HL-60 (cell line): ENCODE measurements at regions not wholly inside any gene's neighbourhood (a gene's known extent, or its start where the extent isn't known, plus 50 kb on each side); places are given as distances from the start of the nearest gene placed in this dataset.

Experiments used
- CTCF ChIP-seq: IDR thresholded peaks from one replicate; pipeline ENCODE4 v1.5.1; 2011; ENCODE audit warnings: low read length, control low read depth, inconsistent platforms; ENCODE audit not compliant: insufficient read depth
- POLR2AphosphoS5 ChIP-seq: IDR thresholded peaks from 2 replicates; pipeline ENCODE4 v1.6.1; 2012; ENCODE audit warnings: low read depth
- REST ChIP-seq: IDR thresholded peaks from 2 replicates; pipeline ENCODE4 v1.6.1; 2012; ENCODE audit warnings: low read depth; ENCODE audit not compliant: insufficient replicate concordance
- SPI1 ChIP-seq: IDR thresholded peaks from 2 replicates; pipeline ENCODE4 v1.6.1; 2012; ENCODE audit warnings: low read depth, mild to moderate bottlenecking, borderline replicate concordance

- no peak for TF ChIP-seq POLR2AphosphoS5
- no peak for TF ChIP-seq REST
- TF ChIP-seq CTCF: no peak
- no peak for TF ChIP-seq SPI1
Observed at GRCh38 chr13:40477623-40478608, 188.5 kb downstream of the FOXO1 start.
